ENCODE measurements at regions not wholly inside any gene's neighbourhood (a gene's known extent, or its start where the extent isn't known, plus 50 kb on each side); places are given as distances from the start of the nearest gene placed in this dataset.

DNA sequence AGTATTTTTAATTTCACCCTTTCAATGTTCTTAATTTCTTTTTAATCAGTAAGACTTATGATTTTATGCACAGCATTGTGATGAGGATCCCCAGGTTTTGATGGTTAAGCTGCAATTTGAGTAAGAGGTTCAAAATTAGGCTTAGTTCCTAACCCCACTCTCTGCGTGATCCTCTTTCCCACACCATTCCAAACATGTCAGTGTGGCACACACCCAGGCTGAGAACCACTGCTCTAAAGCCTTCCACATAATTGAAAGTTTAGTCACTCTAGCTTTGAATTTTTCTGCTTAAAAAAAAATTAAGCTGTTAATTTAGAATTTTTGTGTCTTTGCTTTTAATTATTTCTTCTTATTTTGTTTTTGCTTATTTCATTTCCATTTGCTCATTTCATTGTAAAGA lies 68.8 kb upstream of the SLC7A11 start:
- TF ChIP-seq, protein P1, sequence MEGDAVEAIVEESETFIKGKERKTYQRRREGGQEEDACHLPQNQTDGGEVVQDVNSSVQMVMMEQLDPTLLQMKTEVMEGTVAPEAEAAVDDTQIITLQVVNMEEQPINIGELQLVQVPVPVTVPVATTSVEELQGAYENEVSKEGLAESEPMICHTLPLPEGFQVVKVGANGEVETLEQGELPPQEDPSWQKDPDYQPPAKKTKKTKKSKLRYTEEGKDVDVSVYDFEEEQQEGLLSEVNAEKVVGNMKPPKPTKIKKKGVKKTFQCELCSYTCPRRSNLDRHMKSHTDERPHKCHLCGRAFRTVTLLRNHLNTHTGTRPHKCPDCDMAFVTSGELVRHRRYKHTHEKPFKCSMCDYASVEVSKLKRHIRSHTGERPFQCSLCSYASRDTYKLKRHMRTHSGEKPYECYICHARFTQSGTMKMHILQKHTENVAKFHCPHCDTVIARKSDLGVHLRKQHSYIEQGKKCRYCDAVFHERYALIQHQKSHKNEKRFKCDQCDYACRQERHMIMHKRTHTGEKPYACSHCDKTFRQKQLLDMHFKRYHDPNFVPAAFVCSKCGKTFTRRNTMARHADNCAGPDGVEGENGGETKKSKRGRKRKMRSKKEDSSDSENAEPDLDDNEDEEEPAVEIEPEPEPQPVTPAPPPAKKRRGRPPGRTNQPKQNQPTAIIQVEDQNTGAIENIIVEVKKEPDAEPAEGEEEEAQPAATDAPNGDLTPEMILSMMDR (conservative IDR thresholded peaks at IDR 0.05; ENCODE audit: low read length) = no peak
- peak; percentile 91 for DNase-seq (ENCODE audit: low read depth)
- H3K4me3 ChIP-seq (ENCODE audit: low read length) = no peak overlapping the region

DNA sequence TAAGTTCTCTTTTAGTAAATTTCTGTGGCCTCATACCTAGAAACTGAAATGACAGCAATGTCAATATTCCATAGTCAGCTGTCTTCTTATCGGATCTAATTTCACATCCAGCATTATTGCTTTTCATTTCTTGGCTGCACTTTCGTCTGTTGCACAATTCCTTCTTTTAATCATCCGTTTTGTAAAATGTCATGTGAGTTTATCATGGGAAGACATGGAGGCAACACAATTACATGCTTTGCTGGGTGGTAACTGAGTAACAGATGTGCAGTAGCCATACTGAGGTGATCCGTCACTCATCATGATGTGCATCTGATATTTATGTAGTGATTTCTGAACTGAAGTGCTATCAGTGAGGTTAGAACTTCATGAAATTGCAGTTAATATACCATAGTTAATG lies 68.3 kb upstream of the SLC7A11 start:
- DNase-seq (ENCODE audit: low read depth) = peak; percentile 61
- TF ChIP-seq, protein P1 (conservative IDR thresholded peaks at IDR 0.05; ENCODE audit: low read length) = no peak

DNA sequence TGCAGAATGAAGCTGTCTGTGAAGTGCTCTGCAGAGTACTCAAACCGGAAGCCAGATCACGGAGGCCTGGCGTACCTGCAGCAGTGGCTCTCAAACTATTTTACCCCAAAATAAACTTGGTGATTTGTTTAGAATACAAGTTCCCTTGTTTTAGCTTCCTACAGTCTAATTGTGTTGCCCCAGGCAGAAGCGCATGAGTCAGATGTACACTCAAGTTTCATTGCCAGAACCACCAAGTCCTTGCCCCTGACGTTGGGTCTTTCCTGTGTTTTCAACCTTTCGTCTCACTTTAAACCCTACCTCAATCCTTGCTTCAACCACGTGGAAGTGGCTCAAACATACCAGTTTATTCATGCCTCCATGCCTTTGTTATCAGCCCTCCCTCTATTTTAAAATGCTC lies 66.2 kb upstream of the SLC7A11 start:
- TF ChIP-seq, protein P1 (conservative IDR thresholded peaks at IDR 0.05; ENCODE audit: low read length) = no peak
- peak; percentile 18 for DNase-seq (ENCODE audit: low read depth)
- H3K4me3 ChIP-seq (ENCODE audit: low read length) = no peak overlapping the region

More for the DNA sequence above, 68.3 kb upstream of the SLC7A11 start:
- no peak overlapping the region for H3K4me3 ChIP-seq (ENCODE audit: low read length)

DNA sequence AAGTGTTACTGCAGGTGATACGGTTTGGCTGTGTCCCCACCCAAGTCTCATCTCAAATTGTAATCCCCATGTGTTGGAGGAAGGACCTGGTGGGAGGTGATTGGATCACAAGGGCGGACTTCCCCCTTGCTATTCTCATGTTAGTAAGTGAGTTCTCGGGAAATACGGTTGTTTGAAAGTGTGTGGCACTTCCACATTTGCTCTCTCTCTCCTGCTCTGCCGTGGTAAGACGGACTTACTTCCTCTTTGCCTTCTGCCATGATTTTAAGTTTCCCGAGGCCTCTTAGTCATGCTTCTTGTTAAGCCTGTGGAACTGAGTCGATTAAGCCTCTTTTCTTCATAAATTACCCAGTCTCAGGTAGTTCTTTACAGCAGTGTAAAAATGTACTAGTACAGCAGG lies 65.2 kb upstream of the SLC7A11 start:
- TF ChIP-seq, protein P1 (conservative IDR thresholded peaks at IDR 0.05; ENCODE audit: low read length) = no peak

DNA sequence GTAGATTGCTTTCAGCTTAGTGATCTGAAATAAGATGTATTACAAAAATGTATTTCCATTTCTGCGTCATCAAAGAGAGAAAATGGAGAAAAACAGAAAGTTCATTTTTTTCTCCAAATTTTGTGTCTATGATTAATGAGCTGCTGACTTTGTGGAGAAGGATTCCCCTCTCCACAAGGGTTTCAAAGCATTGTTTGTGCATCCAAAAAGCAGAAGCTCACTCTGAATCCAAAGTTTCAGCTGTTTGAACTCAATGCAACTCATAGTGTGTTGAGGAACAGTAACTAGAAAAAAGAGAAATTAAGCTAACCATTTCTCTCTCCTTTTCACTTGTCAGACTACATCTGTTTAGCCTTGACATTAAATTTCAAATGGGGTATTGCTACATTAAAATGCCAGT lies 62.9 kb upstream of the SLC7A11 start:
- H3K4me3 ChIP-seq (ENCODE audit: low read length) = no peak overlapping the region
- TF ChIP-seq, protein P1 (conservative IDR thresholded peaks at IDR 0.05; ENCODE audit: low read length) = no peak
- DNase-seq (ENCODE audit: low read depth) = peak; percentile 31

More for the DNA sequence above, 65.2 kb upstream of the SLC7A11 start:
- no peak for DNase-seq (ENCODE audit: low read depth)
- no peak overlapping the region for H3K4me3 ChIP-seq (ENCODE audit: low read length)

DNA sequence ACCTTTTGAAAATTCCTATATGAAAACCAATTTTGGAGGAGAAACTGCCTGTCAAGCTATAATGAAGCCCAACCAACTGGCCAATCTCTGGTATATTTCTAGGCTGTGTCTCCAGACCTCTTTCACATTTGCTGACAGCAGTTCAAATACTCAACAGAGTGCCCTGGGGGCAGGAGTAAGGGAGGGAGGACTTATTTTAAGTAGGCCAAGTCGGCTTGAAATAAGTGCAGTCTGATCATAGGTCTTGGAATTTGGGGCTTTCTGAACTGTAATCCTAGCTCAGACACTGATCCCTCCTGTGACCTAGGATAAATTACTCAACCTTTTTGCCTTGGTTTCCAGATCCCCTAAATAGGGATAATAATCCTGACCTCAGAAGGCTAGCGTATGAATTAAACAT lies 59.4 kb upstream of the SLC7A11 start:
- TF ChIP-seq, protein P1 (conservative IDR thresholded peaks at IDR 0.05; ENCODE audit: low read length) = no peak
- no peak overlapping the region for H3K4me3 ChIP-seq (ENCODE audit: low read length)
- DNase-seq (ENCODE audit: low read depth) = no peak

DNA sequence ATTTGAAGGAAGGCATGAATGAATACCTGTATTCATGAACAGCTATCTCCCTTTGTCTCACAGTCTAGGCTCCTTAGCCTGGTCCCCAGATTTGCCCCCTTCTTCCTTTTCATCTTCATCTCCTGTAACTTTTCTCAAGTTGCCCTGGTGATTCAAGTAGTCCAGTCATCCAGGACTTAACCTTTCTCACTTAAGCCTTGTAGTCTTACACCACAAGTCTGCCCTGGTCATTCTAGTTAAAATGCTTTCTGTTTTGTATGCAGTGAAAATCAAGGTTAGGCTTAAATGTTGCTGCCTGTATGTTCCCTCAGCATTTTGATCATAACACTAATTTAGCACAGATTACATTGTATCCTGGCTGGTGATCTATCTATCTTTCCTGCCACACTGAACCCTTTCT lies 58.5 kb upstream of the SLC7A11 start:
- H3K4me3 ChIP-seq (ENCODE audit: low read length) = no peak overlapping the region
- DNase-seq (ENCODE audit: low read depth) = no peak
- TF ChIP-seq, protein P1 (conservative IDR thresholded peaks at IDR 0.05; ENCODE audit: low read length) = no peak
